ENCODE measurements at regions not wholly inside any gene's neighbourhood (a gene's known extent, or its start where the extent isn't known, plus 50 kb on each side); places are given as distances from the start of the nearest gene placed in this dataset.

DNA sequence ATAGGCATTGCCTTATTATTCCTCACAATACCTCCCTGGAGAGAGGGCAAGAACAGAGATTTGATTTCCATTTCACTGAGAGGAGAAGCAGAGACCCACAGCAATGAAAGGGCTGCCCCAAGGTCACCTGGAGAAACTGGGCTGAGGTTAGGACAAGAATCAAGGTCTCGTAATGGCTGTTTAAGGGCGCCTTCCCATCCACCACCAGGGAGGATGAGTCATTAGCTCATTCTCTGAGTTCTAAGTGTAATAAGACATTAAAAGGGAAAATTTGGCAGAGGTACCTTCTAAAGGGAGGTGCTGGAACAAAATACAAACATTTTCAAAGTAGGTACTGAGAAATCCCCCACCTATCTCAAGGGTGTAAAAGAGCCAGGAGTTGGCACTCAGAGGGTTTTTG, 52.6 kb upstream of the TCERG1 start:
- TF ChIP-seq, protein P1, sequence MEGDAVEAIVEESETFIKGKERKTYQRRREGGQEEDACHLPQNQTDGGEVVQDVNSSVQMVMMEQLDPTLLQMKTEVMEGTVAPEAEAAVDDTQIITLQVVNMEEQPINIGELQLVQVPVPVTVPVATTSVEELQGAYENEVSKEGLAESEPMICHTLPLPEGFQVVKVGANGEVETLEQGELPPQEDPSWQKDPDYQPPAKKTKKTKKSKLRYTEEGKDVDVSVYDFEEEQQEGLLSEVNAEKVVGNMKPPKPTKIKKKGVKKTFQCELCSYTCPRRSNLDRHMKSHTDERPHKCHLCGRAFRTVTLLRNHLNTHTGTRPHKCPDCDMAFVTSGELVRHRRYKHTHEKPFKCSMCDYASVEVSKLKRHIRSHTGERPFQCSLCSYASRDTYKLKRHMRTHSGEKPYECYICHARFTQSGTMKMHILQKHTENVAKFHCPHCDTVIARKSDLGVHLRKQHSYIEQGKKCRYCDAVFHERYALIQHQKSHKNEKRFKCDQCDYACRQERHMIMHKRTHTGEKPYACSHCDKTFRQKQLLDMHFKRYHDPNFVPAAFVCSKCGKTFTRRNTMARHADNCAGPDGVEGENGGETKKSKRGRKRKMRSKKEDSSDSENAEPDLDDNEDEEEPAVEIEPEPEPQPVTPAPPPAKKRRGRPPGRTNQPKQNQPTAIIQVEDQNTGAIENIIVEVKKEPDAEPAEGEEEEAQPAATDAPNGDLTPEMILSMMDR (tag by site-specific recombination; IDR thresholded peaks at IDR 0.05): no peak
- TF ChIP-seq ZNF610 (tag by site-specific recombination; IDR thresholded peaks at IDR 0.05; ENCODE audit: borderline replicate concordance) (no peak), ZNF302 (tag by site-specific recombination; IDR thresholded peaks at IDR 0.05; ENCODE audit: low read depth) (no peak), PATZ1 (tag by site-specific recombination; IDR thresholded peaks at IDR 0.05) (no peak), GLI4 (tag by site-specific recombination; IDR thresholded peaks at IDR 0.05) (no peak), ZBTB8A (tag by site-specific recombination; IDR thresholded peaks at IDR 0.05) (no peak), KLF16 (tag by site-specific recombination; IDR thresholded peaks at IDR 0.05) (no peak), KLF10 (tag by site-specific recombination; IDR thresholded peaks at IDR 0.05) (no peak)
